Panc1 (cell line): ENCODE measurements at regions not wholly inside any gene's neighbourhood (a gene's known extent, or its start where the extent isn't known, plus 50 kb on each side); places are given as distances from the start of the nearest gene placed in this dataset.

ENCODE experiments used
- CTCF ChIP-seq: fragments of 450-650 bp; IDR thresholded peaks from 2 replicates; pipeline ENCODE4 v1.5.1; 2017; ENCODE audit warnings: mild to moderate bottlenecking
- POLR2AphosphoS5 ChIP-seq: IDR thresholded peaks from 2 replicates; pipeline ENCODE4 v1.6.1; 2012; ENCODE audit warnings: mild to moderate bottlenecking, low read depth, low read length, moderate library complexity
- SIN3A ChIP-seq: IDR thresholded peaks from 2 replicates; pipeline ENCODE4 v1.6.1; 2012; ENCODE audit warnings: low read depth, mild to moderate bottlenecking, low read length, moderate library complexity, borderline replicate concordance; ENCODE audit not compliant: insufficient read depth

GRCh38 chr12:98057701-98058100, 457.7 kb upstream of the TMPO start:
- no peak for TF ChIP-seq CTCF
- TF ChIP-seq SIN3A: no peak
- TF ChIP-seq POLR2AphosphoS5: no peak
